Fibroblast of the aortic adventitia (primary cell): ENCODE measurements at regions not wholly inside any gene's neighbourhood (a gene's known extent, or its start where the extent isn't known, plus 50 kb on each side); places are given as distances from the start of the nearest gene placed in this dataset.

Source experiments
- DNase-seq: peaks from one replicate; pipeline ENCODE4 v3.0.0-alpha.2; 2010; ENCODE audit warnings: low read depth
- H3K4me3 ChIP-seq: 2 replicates; pipeline ENCODE4 v1.5.1; 2011; ENCODE audit warnings: low read depth, mild to moderate bottlenecking, control low read depth, low read length, moderate library complexity
- CTCF ChIP-seq: IDR thresholded peaks from 2 replicates; pipeline ENCODE4 v1.5.1; 2011; ENCODE audit warnings: mild to moderate bottlenecking, low read length, control low read depth, inconsistent platforms; ENCODE audit not compliant: insufficient read depth

- TF ChIP-seq CTCF = no peak
- DNase-seq = no peak
- no peak overlapping the region for H3K4me3 ChIP-seq
Measured at GRCh38 chr17:5943232-5943631, 126.9 kb upstream of the WSCD1 start.

GRCh38 chr17:5943982-5944381 is 126.2 kb upstream of the WSCD1 start:
- DNase-seq = no peak
- H3K4me3 ChIP-seq = no peak overlapping the region
- TF ChIP-seq CTCF = no peak

GRCh38 chr17:5947701-5948180 is 122.4 kb upstream of the WSCD1 start:
- DNase-seq = no peak
- no peak overlapping the region for H3K4me3 ChIP-seq
- TF ChIP-seq CTCF = no peak

- TF ChIP-seq CTCF = no peak
- H3K4me3 ChIP-seq = no peak overlapping the region
- DNase-seq = no peak
Measured at GRCh38 chr17:5948811-5949210, 121.4 kb upstream of the WSCD1 start.

GRCh38 chr17:5950878-5951277 is 119.3 kb upstream of the WSCD1 start:
- TF ChIP-seq CTCF = no peak
- H3K4me3 ChIP-seq = no peak overlapping the region
- no peak for DNase-seq

- no peak for DNase-seq
- H3K4me3 ChIP-seq = no peak overlapping the region
- TF ChIP-seq CTCF = no peak
Measured at GRCh38 chr17:5951912-5952311, 118.3 kb upstream of the WSCD1 start.

GRCh38 chr17:5952518-5952917 is 117.7 kb upstream of the WSCD1 start:
- no peak for DNase-seq
- H3K4me3 ChIP-seq = no peak overlapping the region
- TF ChIP-seq CTCF = no peak
